ENCODE measurements at regions not wholly inside any gene's neighbourhood (a gene's known extent, or its start where the extent isn't known, plus 50 kb on each side); places are given as distances from the start of the nearest gene placed in this dataset.

DNA sequence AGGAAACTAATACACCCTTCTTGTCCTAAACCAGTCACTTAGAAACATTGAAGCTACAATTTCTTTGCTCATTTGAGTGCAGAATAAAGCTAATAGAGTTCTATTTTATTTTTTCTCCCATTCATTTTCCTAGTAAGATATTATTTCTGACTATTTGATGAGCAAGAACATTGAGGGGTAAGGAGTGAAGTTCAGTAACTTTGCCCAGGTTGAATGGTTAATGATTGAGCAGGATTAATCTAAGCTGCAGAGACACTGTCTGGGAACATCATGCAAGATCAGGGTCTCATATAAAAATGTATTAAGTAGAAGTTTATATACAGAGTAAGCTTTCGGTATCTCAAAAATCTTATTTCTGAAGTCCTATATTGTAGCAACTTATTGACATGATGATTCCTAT lies 102.4 kb upstream of the LIMCH1 start:
- TF ChIP-seq, protein P1, sequence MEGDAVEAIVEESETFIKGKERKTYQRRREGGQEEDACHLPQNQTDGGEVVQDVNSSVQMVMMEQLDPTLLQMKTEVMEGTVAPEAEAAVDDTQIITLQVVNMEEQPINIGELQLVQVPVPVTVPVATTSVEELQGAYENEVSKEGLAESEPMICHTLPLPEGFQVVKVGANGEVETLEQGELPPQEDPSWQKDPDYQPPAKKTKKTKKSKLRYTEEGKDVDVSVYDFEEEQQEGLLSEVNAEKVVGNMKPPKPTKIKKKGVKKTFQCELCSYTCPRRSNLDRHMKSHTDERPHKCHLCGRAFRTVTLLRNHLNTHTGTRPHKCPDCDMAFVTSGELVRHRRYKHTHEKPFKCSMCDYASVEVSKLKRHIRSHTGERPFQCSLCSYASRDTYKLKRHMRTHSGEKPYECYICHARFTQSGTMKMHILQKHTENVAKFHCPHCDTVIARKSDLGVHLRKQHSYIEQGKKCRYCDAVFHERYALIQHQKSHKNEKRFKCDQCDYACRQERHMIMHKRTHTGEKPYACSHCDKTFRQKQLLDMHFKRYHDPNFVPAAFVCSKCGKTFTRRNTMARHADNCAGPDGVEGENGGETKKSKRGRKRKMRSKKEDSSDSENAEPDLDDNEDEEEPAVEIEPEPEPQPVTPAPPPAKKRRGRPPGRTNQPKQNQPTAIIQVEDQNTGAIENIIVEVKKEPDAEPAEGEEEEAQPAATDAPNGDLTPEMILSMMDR (IDR thresholded peaks at IDR 0.05) = no peak

DNA sequence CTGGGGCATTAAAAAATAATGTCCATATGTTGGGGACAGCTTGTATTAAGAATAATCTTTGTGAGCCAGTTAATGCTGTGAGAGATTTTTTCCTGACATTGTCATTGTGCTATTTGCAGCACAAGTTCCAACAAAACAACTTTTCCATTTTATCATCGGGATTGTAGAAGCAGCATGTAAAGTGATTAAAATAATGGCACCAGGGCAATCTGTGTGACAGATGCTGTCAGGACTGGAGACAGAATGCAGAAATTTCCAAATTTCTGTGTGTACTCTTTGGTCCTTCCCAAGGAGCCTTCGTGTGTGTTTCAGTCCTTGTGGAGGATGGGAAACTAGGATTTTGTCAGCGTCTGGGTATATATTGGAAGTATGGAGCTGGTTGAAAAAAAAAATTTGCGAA lies 101.5 kb upstream of the LIMCH1 start:
- no peak overlapping the region for H3K4me3 ChIP-seq (replicated peaks in 1 of 3; ENCODE audit: low read depth in 2 of 3, low read length in 3 of 3)
- H3K36me3 ChIP-seq (replicated peaks in 1 of 2; ENCODE audit: control insufficient read depth in 1 of 2, insufficient read depth in 2 of 2, low read length in 2 of 2) = no peaks in the 10 kb centered on the region
- Mint-ChIP-seq H3K36me3 (no peaks in the 10 kb centered on the region), H3K9me3 (no peaks in the 10 kb centered on the region), H3K4me3 (no peak overlapping the region), H3K27ac (peak overlapping the region in 1 of 7 donors; percentile 52), H3K4me1 (peaks cover 17% of the 10 kb centered on the region), H3K27me3 (ENCODE audit: low read depth in 3 of 3) (peaks cover 2 to 3% (median 2%) of the 10 kb centered on the region in 3 donors)
- TF ChIP-seq, protein P1 (IDR thresholded peaks at IDR 0.05) = no peak
- no peak for DNase-seq
- WGBS (ENCODE audit: insufficient coverage) = 90% methylated on average over 2 of the region's 4 CpGs
- H4K20me1 ChIP-seq (ENCODE audit: insufficient read depth, low read length) = no peaks in the 10 kb centered on the region
- H3K9me3 ChIP-seq (replicated peaks in 1 of 2; ENCODE audit: control insufficient read depth in 1 of 2, insufficient read depth in 1 of 2, low read length in 2 of 2) = no peaks in the 10 kb centered on the region
- no peak overlapping the region for H3K4me2 ChIP-seq (replicated peaks; ENCODE audit: extremely low read depth, low read length, poor library complexity, severe bottlenecking)
- no peak overlapping the region for H3K27ac ChIP-seq (ENCODE audit: low read depth in 1 of 2, low read length in 2 of 2)
- intact Hi-C loops (cut with micrococcal nuclease) = no loop called here
- peaks cover 13 to 17% of the 10 kb centered on the region in 2 donors for H3K4me1 ChIP-seq (ENCODE audit: control insufficient read depth in 1 of 2, insufficient read depth in 2 of 2, low read length in 2 of 2)
- no peak overlapping the region for H3K9ac ChIP-seq (ENCODE audit: insufficient read depth, low read length, poor library complexity, severe bottlenecking)
- no peak overlapping the region for H2AFZ ChIP-seq (ENCODE audit: insufficient read depth, low read depth, low read length, poor library complexity, severe bottlenecking)
- H3K79me2 ChIP-seq (ENCODE audit: insufficient read depth, low read length) = no peaks in the 10 kb centered on the region
- H3K27me3 ChIP-seq (ENCODE audit: control insufficient read depth in 2 of 2, insufficient read depth in 2 of 2, low read length in 2 of 2) = no peaks in the 10 kb centered on the region

More for the DNA sequence above, 102.4 kb upstream of the LIMCH1 start:
- no peaks in the 10 kb centered on the region for H3K36me3 ChIP-seq (replicated peaks in 1 of 2; ENCODE audit: control insufficient read depth in 1 of 2, insufficient read depth in 2 of 2, low read length in 2 of 2)
- Mint-ChIP-seq H3K9me3 (peaks cover 0 to under 1% (median 0%) of the 10 kb centered on the region in 7 donors), H3K4me3 (no peak overlapping the region), H3K4me1 (peaks cover 17% of the 10 kb centered on the region), H3K27me3 (ENCODE audit: low read depth in 3 of 3) (peaks cover 2 to 3% (median 2%) of the 10 kb centered on the region in 3 donors), H3K27ac (no peak overlapping the region), H3K36me3 (no peaks in the 10 kb centered on the region)
- no peak for DNase-seq
- WGBS (ENCODE audit: insufficient coverage) = no CpG with 5 or more reads among the region's 1 CpG
- intact Hi-C loops (cut with micrococcal nuclease) = no loop called here
- no peaks in the 10 kb centered on the region for H3K27me3 ChIP-seq (ENCODE audit: control insufficient read depth in 2 of 2, insufficient read depth in 2 of 2, low read length in 2 of 2)
- no peaks in the 10 kb centered on the region for H3K9me3 ChIP-seq (replicated peaks in 1 of 2; ENCODE audit: control insufficient read depth in 1 of 2, insufficient read depth in 1 of 2, low read length in 2 of 2)
- no peak overlapping the region for H2AFZ ChIP-seq (ENCODE audit: insufficient read depth, low read depth, low read length, poor library complexity, severe bottlenecking)
- no peak overlapping the region for H3K9ac ChIP-seq (ENCODE audit: insufficient read depth, low read length, poor library complexity, severe bottlenecking)
- no peaks in the 10 kb centered on the region for H4K20me1 ChIP-seq (ENCODE audit: insufficient read depth, low read length)
- no peak overlapping the region for H3K4me2 ChIP-seq (replicated peaks; ENCODE audit: extremely low read depth, low read length, poor library complexity, severe bottlenecking)
- peaks cover 13 to 17% of the 10 kb centered on the region in 2 donors for H3K4me1 ChIP-seq (ENCODE audit: control insufficient read depth in 1 of 2, insufficient read depth in 2 of 2, low read length in 2 of 2)
- H3K27ac ChIP-seq (ENCODE audit: low read depth in 1 of 2, low read length in 2 of 2) = no peak overlapping the region
- H3K79me2 ChIP-seq (ENCODE audit: insufficient read depth, low read length) = no peaks in the 10 kb centered on the region
- H3K4me3 ChIP-seq (replicated peaks in 1 of 3; ENCODE audit: low read depth in 2 of 3, low read length in 3 of 3) = no peak overlapping the region
